HG02852 (cell line): ENCODE measurements at regions not wholly inside any gene's neighbourhood (a gene's known extent, or its start where the extent isn't known, plus 50 kb on each side); places are given as distances from the start of the nearest gene placed in this dataset.

Source experiments
- ATAC-seq: cut with Tn5 transposase; IDR thresholded peaks from one replicate; pipeline ENCODE4 v1.9.1; 2021; ENCODE audit warnings: mild to moderate bottlenecking, moderate library complexity; ENCODE audit not compliant: unreplicated experiment

- ATAC-seq: no peak
Observed at GRCh38 chr1:201609661-201610318, 70.9 kb downstream of the NAV1 start.

DNA sequence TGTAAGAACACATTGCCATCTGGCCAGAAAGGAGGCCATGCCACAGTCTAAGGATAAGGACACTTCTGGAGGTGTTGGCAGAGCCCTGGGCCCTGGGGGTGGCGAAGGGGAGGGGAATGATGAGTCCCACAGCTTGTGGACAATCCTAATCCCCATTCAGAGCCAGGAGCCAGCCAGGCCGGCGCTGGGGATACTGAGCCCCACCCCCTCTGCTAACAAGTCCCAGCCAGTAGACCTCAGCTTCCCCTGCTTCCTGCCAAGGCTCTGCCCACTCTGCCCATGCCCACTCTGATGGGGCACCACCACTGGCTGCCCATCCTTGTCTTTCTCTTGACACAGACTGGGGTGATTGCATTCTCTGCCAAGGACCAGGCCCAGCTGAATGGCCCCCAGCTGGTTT lies 71.9 kb downstream of the NAV1 start:
- ATAC-seq: no peak

GRCh38 chr1:201612645-201613044 lies 73.7 kb downstream of the NAV1 start:
- ATAC-seq: no peak

DNA sequence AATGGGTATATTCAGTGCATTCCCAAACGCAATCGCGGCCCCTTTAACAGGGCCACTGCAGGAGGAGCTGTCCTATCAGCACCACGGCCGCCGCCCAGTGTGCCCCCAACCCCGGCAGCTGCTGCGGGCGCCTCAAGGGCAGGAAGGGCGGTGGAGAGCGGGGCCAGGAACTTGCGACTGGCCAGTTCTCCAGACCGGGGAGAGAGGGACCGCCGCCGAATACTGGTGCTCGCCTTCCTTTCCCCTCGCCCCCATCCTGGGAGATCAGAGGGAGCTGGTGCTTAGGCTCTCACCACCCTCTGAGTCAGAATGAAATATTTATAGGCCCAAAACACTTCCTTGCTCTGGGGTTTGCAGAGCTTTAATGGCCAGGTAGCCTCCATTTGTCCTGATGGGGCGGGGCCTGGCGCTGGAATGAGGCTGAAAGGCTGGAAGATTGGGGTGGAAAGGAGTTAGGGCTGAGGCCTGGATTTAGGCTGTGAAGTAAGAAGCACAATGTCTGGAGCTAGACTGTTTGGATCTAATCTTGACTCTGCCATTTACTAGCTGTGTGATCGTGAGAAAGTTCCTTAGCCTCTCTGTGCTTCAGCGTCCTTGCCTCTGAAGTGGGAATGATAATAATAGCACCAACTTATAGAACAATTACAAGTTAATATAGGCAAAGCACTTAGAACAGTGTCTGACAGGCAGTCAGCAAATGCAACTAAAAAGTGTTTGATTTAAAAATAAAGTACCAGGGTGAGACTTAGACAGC lies 75.5 kb downstream of the NAV1 start:
- ATAC-seq: no peak

GRCh38 chr1:201617157-201617556 lies 78.2 kb downstream of the NAV1 start:
- ATAC-seq: no peak

GRCh38 chr1:201618389-201618788 lies 79.5 kb downstream of the NAV1 start:
- ATAC-seq: no peak

- ATAC-seq: no peak
Observed at GRCh38 chr1:201618905-201619304, 80.0 kb downstream of the NAV1 start.

GRCh38 chr1:201619513-201619912 lies 80.6 kb downstream of the NAV1 start:
- ATAC-seq: no peak

- no peak for ATAC-seq
Observed at GRCh38 chr1:201622353-201622752, 83.4 kb downstream of the NAV1 start.

GRCh38 chr1:201622824-201623223 lies 83.9 kb downstream of the NAV1 start:
- ATAC-seq: no peak

- no peak for ATAC-seq
Observed at GRCh38 chr1:201624741-201625225, 85.9 kb downstream of the NAV1 start.

GRCh38 chr1:201625226-201625761 lies 86.4 kb downstream of the NAV1 start:
- ATAC-seq: no peak

DNA sequence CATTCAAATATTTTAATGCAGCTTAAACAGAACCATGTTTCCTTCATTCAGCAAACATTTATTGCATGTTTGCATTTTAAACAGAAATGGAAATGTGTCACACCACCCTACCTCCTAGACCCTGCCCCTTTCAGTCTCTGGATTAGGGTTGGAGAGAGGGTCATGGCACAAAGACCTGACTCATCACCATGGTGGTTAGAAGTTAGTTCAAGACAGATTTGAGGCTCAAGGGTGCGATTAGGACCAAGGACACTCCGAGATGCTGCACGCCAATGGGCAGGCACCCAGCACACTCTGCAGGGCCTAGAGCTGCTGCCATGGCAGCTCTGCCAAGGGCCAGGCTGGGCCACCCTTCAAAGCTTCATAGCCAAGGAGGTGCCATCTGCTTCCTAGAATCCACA lies 86.9 kb downstream of the NAV1 start:
- ATAC-seq: no peak

DNA sequence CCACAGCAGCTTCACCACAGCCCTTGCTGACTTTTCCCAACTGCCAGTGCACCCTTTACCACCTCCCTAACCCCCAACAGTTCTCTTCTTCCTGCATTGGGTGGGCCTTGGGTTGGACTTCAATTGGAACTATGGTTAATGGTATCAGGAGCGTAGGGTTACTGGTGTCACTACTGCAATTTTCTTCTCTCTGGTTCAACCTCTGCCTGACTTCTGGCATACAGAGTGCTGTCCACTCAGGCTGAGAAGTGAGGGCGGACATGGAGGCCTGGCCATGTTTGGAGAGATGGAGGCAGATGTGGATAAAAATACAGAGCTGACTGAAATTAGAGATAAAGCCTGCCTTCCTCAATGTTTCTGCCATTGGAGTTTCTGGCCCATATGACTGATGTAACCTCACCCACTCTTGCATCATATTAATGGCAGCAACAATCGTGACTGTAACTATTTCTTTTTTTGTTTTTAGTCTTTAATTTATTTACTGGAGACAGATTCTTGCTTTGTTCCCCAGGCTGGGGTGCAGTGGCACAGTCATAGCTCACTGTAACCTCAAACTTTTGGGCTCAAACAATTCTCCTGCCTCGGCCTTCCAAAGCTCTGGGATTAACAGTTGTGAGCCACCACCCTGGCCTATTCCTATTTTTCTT lies 87.8 kb downstream of the NAV1 start:
- no peak for ATAC-seq

GRCh38 chr1:201628490-201628889 lies 89.6 kb downstream of the NAV1 start:
- ATAC-seq: no peak

DNA sequence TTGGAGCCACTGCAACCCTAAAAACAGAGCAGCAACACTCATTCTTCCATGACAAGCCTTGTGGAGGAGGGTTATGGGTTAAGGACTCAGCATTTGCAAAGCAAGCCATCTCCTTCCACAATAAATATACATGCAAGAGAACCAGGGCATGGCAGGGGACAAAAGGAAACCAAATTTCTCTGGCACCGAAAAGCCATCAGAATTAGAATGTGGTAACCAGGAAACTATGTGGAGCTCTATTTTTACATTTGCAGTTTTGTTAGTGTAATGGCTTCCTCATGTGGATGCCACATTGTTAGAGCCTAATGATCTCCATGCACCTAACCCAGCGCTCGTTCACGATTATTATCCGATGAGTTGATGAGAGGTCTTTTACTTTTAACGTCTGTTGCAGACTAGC lies 91.7 kb downstream of the NAV1 start:
- no peak for ATAC-seq

- ATAC-seq: no peak
Observed at GRCh38 chr1:201631037-201631436, 92.1 kb downstream of the NAV1 start.

DNA sequence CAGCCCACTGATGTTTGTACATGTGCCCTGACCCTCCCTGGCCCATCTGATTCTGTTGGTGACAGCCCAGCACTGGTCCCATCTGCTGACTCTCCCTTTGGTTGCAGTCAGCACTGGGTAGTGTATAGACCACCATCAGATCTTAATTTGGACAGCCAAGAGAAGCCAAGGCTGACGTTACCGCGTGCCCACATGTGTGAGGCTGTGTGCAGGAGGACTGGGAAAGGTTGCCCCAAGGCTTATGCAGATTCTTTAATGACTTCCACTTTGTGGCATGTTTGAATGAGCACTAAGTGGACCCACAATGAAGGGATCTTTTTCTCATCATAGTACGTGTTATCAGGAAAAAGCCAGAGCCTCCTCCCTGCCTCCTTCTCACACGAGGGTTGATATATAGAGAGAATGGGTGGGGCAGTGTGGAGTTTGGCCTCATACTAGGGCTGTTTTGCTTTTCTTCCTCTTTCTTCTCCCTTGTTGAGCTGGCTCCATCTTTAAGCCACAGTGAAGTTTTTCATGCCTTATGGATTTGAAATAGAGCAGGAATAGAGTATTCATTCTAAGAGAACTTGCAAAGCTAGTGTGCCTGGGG lies 93.5 kb downstream of the NAV1 start:
- no peak for ATAC-seq

- ATAC-seq: no peak
Observed at GRCh38 chr1:201633297-201633696, 94.4 kb downstream of the NAV1 start.

DNA sequence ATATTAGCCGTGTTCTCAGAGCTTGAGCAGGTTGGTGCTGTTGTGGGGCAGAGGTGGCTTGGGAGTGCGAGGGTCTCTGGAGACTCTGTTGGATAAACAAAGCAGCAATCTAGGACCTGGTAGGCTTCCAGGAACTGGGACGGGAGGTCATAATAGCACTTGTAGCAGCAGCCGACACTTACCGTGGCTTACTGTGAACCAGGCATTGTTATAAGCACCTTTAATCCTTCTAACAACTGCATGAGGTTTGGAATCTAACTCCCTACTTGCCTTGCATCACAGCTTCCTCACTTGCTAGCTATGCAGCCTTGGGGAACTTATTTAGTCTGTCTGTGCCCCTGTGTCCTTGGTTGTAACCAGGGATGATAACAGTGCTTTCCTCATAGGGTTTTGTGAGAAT lies 94.9 kb downstream of the NAV1 start:
- ATAC-seq: no peak

- ATAC-seq: no peak
Observed at GRCh38 chr1:201634261-201634660, 95.3 kb downstream of the NAV1 start.
